ENCODE measurements at regions not wholly inside any gene's neighbourhood (a gene's known extent, or its start where the extent isn't known, plus 50 kb on each side); places are given as distances from the start of the nearest gene placed in this dataset.

- no peaks in the 10 kb centered on the region for H3K36me3 ChIP-seq (ENCODE audit: control insufficient read depth, insufficient read depth, low read length)
- no peak for TF ChIP-seq CTCF (IDR thresholded peaks at IDR 0.05; ENCODE audit: insufficient read depth, low read length, poor library complexity, severe bottlenecking)
These were observed 402.8 kb downstream of the MAT2B start for GRCh38 chr5:163908253-163908652.

GRCh38 chr5:163910226-163910625, 404.8 kb downstream of the MAT2B start:
- Histone ChIP-seq H3K27me3 (replicated peaks; ENCODE audit: control insufficient read depth, insufficient read depth, low read length) (no peaks in the 10 kb centered on the region), H3K4me3 (replicated peaks; ENCODE audit: low read depth, low read length) (no peak overlapping the region), H3K36me3 (ENCODE audit: control insufficient read depth, insufficient read depth, low read length) (no peaks in the 10 kb centered on the region)
- no peak for TF ChIP-seq CTCF (IDR thresholded peaks at IDR 0.05; ENCODE audit: insufficient read depth, low read length, poor library complexity, severe bottlenecking)
- DNase-seq (ENCODE audit: extremely low read depth, insufficient read length) = no peak

More at GRCh38 chr5:163908253-163908652, 402.8 kb downstream of the MAT2B start:
- no peak overlapping the region for H3K4me3 ChIP-seq (replicated peaks; ENCODE audit: low read depth, low read length)
- DNase-seq (ENCODE audit: extremely low read depth, insufficient read length) = no peak
- no peaks in the 10 kb centered on the region for H3K27me3 ChIP-seq (replicated peaks; ENCODE audit: control insufficient read depth, insufficient read depth, low read length)

GRCh38 chr5:163912046-163912445, 406.6 kb downstream of the MAT2B start:
- no peak overlapping the region for H3K4me3 ChIP-seq (replicated peaks; ENCODE audit: low read depth, low read length)
- DNase-seq (ENCODE audit: extremely low read depth, insufficient read length) = no peak
- no peak for TF ChIP-seq CTCF (IDR thresholded peaks at IDR 0.05; ENCODE audit: insufficient read depth, low read length, poor library complexity, severe bottlenecking)
- no peaks in the 10 kb centered on the region for H3K36me3 ChIP-seq (ENCODE audit: control insufficient read depth, insufficient read depth, low read length)
- H3K27me3 ChIP-seq (replicated peaks; ENCODE audit: control insufficient read depth, insufficient read depth, low read length) = no peaks in the 10 kb centered on the region

- H3K27me3 ChIP-seq (replicated peaks; ENCODE audit: control insufficient read depth, insufficient read depth, low read length) = no peaks in the 10 kb centered on the region
- TF ChIP-seq CTCF (IDR thresholded peaks at IDR 0.05; ENCODE audit: insufficient read depth, low read length, poor library complexity, severe bottlenecking) = peak; percentile 27
- no peak overlapping the region for H3K4me3 ChIP-seq (replicated peaks; ENCODE audit: low read depth, low read length)
- no peak for DNase-seq (ENCODE audit: extremely low read depth, insufficient read length)
- H3K36me3 ChIP-seq (ENCODE audit: control insufficient read depth, insufficient read depth, low read length) = no peaks in the 10 kb centered on the region
These were observed 408.1 kb downstream of the MAT2B start for GRCh38 chr5:163913548-163913947.

- no peak for TF ChIP-seq CTCF (IDR thresholded peaks at IDR 0.05; ENCODE audit: insufficient read depth, low read length, poor library complexity, severe bottlenecking)
- Histone ChIP-seq H3K36me3 (ENCODE audit: control insufficient read depth, insufficient read depth, low read length) (no peaks in the 10 kb centered on the region), H3K27me3 (replicated peaks; ENCODE audit: control insufficient read depth, insufficient read depth, low read length) (no peaks in the 10 kb centered on the region), H3K4me3 (replicated peaks; ENCODE audit: low read depth, low read length) (no peak overlapping the region)
- peak; percentile 38 for DNase-seq (ENCODE audit: extremely low read depth, insufficient read length)
These were observed 409.5 kb downstream of the MAT2B start for GRCh38 chr5:163914910-163915309.

GRCh38 chr5:163915481-163915961, 410.1 kb downstream of the MAT2B start:
- DNase-seq (ENCODE audit: extremely low read depth, insufficient read length) = peak; percentile 52
- TF ChIP-seq CTCF (IDR thresholded peaks at IDR 0.05; ENCODE audit: insufficient read depth, low read length, poor library complexity, severe bottlenecking) = no peak
- H3K36me3 ChIP-seq (ENCODE audit: control insufficient read depth, insufficient read depth, low read length) = no peaks in the 10 kb centered on the region
- H3K4me3 ChIP-seq (replicated peaks; ENCODE audit: low read depth, low read length) = peak overlapping the region; percentile 8; the same call in 1 of the 2 replicates
- H3K27me3 ChIP-seq (replicated peaks; ENCODE audit: control insufficient read depth, insufficient read depth, low read length) = no peaks in the 10 kb centered on the region
